ENCODE measurements at regions not wholly inside any gene's neighbourhood (a gene's known extent, or its start where the extent isn't known, plus 50 kb on each side); places are given as distances from the start of the nearest gene placed in this dataset.

DNA sequence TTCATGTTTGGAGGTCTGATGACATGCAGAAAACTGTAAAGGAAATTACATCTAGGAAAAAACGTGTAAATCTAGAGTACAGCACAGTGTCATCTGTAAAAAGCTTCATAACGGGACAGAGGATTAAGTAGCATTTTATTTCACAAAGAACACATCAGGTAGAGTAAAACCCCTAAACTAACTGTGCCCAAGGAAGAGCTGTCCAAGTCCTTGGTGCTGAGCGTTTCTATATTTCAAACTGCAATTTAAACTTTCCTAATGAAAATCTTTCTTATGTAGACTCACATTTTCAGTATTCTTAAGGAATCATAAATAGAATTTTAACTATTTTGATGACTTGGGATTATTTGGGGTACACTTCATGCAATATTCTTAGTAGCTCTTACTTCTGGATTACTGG is 646.2 kb downstream of the IPMK start:
- Histone ChIP-seq H3K4me3 (ENCODE audit: low read depth in 2 of 2, low read length in 1 of 2) (no peak overlapping the region), H3K79me2 (ENCODE audit: insufficient read depth) (no peaks in the 10 kb centered on the region), H3F3A (replicated peaks; ENCODE audit: insufficient read depth) (no peaks in the 10 kb centered on the region), H4K20me1 (ENCODE audit: insufficient read depth) (no peaks in the 10 kb centered on the region), H3K9ac (no peak overlapping the region), H3K4me1 (ENCODE audit: control insufficient read depth in 1 of 2, insufficient read depth in 2 of 2, low read depth in 1 of 2, low read length in 1 of 2) (no peaks in the 10 kb centered on the region), H3K36me3 (replicated peaks in 1 of 2; ENCODE audit: control insufficient read depth in 1 of 2, insufficient read depth in 2 of 2, low read length in 1 of 2) (no peaks in the 10 kb centered on the region), H3K4me2 (no peak overlapping the region), H3K9me2 (0 out of 2 replicates have a peak, but pooled peaks cover 2% of the 10 kb centered on the region), H2AFZ (ENCODE audit: low read depth) (no peak overlapping the region), H3K9me3 (no peaks in the 10 kb centered on the region), H3K27ac (ENCODE audit: low read depth in 2 of 2, low read length in 1 of 2) (no peak overlapping the region), H3K27me3 (ENCODE audit: insufficient read depth) (no peaks in the 10 kb centered on the region)
- 32% methylated on average over 3 of the region's 3 CpGs for whole genome bisulfite sequencing (ENCODE audit: low lambda C conversion rate)
- CTCF ChIA-PET, result no interaction called here
- no peak for TF ChIP-seq RXRA (IDR thresholded peaks at IDR 0.05; ENCODE audit: borderline replicate concordance, low read depth)
- TF ChIP-seq, protein P1, sequence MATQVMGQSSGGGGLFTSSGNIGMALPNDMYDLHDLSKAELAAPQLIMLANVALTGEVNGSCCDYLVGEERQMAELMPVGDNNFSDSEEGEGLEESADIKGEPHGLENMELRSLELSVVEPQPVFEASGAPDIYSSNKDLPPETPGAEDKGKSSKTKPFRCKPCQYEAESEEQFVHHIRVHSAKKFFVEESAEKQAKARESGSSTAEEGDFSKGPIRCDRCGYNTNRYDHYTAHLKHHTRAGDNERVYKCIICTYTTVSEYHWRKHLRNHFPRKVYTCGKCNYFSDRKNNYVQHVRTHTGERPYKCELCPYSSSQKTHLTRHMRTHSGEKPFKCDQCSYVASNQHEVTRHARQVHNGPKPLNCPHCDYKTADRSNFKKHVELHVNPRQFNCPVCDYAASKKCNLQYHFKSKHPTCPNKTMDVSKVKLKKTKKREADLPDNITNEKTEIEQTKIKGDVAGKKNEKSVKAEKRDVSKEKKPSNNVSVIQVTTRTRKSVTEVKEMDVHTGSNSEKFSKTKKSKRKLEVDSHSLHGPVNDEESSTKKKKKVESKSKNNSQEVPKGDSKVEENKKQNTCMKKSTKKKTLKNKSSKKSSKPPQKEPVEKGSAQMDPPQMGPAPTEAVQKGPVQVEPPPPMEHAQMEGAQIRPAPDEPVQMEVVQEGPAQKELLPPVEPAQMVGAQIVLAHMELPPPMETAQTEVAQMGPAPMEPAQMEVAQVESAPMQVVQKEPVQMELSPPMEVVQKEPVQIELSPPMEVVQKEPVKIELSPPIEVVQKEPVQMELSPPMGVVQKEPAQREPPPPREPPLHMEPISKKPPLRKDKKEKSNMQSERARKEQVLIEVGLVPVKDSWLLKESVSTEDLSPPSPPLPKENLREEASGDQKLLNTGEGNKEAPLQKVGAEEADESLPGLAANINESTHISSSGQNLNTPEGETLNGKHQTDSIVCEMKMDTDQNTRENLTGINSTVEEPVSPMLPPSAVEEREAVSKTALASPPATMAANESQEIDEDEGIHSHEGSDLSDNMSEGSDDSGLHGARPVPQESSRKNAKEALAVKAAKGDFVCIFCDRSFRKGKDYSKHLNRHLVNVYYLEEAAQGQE (IDR thresholded peaks at IDR 0.05; ENCODE audit: low read depth, low read length), result peak; percentile 79
- TF ChIP-seq TAF1 (IDR thresholded peaks at IDR 0.05; ENCODE audit: borderline replicate concordance, low read depth, low read length), result no peak
- no peak for DNase-seq
- POLR2A ChIA-PET, result no interaction called here

DNA sequence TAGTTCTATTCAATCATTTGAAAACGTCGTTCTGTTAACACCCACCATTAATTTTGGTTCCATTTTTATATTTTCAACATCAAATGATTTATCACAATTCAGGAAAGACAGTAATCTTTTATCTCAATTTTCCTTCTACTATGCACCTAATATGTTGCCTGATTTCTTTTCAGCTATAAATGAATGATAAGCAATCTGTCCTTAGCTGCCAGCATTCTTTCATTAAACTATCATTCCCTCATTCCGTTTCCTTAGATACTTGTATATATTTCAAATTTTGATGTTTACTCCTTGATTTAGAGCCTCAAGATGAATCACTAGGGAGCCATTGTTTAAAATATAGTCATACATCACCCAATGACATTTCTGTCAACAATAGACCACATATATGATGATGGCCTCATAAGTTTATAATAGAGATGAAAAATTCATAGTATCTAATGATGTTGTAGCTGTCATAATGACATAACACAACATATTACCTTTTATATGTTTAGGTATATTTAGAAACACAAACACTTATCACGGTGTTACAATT is 661.7 kb downstream of the IPMK start:
- TF ChIP-seq SIN3A (IDR thresholded peaks at IDR 0.05; ENCODE audit: borderline replicate concordance, low read depth, low read length) (no peak), RXRA (IDR thresholded peaks at IDR 0.05; ENCODE audit: borderline replicate concordance, low read depth) (no peak), GABPA (IDR thresholded peaks at IDR 0.05; ENCODE audit: low read depth) (no peak), FOXM1 (IDR thresholded peaks at IDR 0.05; ENCODE audit: low read depth) (no peak), FOSL2 (IDR thresholded peaks at IDR 0.05; ENCODE audit: borderline replicate concordance, low read depth) (no peak), TEAD4 (IDR thresholded peaks at IDR 0.05; ENCODE audit: borderline replicate concordance, insufficient read depth) (no peak), SMC3 (IDR thresholded peaks at IDR 0.05; ENCODE audit: low read depth, low read length) (no peak), JUND (IDR thresholded peaks at IDR 0.05) (no peak)
- TF ChIP-seq, protein P2, sequence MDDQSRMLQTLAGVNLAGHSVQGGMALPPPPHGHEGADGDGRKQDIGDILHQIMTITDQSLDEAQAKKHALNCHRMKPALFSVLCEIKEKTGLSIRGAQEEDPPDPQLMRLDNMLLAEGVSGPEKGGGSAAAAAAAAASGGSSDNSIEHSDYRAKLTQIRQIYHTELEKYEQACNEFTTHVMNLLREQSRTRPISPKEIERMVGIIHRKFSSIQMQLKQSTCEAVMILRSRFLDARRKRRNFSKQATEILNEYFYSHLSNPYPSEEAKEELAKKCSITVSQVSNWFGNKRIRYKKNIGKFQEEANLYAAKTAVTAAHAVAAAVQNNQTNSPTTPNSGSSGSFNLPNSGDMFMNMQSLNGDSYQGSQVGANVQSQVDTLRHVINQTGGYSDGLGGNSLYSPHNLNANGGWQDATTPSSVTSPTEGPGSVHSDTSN (IDR thresholded peaks at IDR 0.05), result no peak
- TF ChIP-seq, protein P3, sequence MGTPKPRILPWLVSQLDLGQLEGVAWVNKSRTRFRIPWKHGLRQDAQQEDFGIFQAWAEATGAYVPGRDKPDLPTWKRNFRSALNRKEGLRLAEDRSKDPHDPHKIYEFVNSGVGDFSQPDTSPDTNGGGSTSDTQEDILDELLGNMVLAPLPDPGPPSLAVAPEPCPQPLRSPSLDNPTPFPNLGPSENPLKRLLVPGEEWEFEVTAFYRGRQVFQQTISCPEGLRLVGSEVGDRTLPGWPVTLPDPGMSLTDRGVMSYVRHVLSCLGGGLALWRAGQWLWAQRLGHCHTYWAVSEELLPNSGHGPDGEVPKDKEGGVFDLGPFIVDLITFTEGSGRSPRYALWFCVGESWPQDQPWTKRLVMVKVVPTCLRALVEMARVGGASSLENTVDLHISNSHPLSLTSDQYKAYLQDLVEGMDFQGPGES (IDR thresholded peaks at IDR 0.05; ENCODE audit: low read depth, low read length), result no peak
- TF ChIP-seq, protein P1 (IDR thresholded peaks at IDR 0.05; ENCODE audit: low read depth, low read length), result no peak
- ChIA-PET POLR2A (no interaction called here), CTCF (interaction anchor here (0.5 kb wide), 1 partner anchor 279 kb away, joined by 3 read pairs; no protein-coding TSS in a partner anchor)
- Histone ChIP-seq H3K27ac (ENCODE audit: low read depth in 2 of 2, low read length in 1 of 2) (no peak overlapping the region), H3K36me3 (replicated peaks in 1 of 2; ENCODE audit: control insufficient read depth in 1 of 2, insufficient read depth in 2 of 2, low read length in 1 of 2) (no peaks in the 10 kb centered on the region), H3F3A (replicated peaks; ENCODE audit: insufficient read depth) (no peaks in the 10 kb centered on the region), H3K4me2 (no peak overlapping the region), H3K79me2 (ENCODE audit: insufficient read depth) (no peaks in the 10 kb centered on the region), H3K9me2 (no peaks in the 10 kb centered on the region), H3K27me3 (ENCODE audit: insufficient read depth) (no peaks in the 10 kb centered on the region), H4K20me1 (ENCODE audit: insufficient read depth) (no peaks in the 10 kb centered on the region), H2AFZ (ENCODE audit: low read depth) (no peak overlapping the region), H3K4me3 (ENCODE audit: low read depth in 2 of 2, low read length in 1 of 2) (no peak overlapping the region), H3K4me1 (ENCODE audit: control insufficient read depth in 1 of 2, insufficient read depth in 2 of 2, low read depth in 1 of 2, low read length in 1 of 2) (no peaks in the 10 kb centered on the region), H3K9ac (no peak overlapping the region), H3K9me3 (no peaks in the 10 kb centered on the region)
- DNase-seq, result no peak
- WGBS (ENCODE audit: low lambda C conversion rate), result 30% methylated on average over 4 of the region's 4 CpGs
